ENCODE measurements at regions not wholly inside any gene's neighbourhood (a gene's known extent, or its start where the extent isn't known, plus 50 kb on each side); places are given as distances from the start of the nearest gene placed in this dataset.

DNA sequence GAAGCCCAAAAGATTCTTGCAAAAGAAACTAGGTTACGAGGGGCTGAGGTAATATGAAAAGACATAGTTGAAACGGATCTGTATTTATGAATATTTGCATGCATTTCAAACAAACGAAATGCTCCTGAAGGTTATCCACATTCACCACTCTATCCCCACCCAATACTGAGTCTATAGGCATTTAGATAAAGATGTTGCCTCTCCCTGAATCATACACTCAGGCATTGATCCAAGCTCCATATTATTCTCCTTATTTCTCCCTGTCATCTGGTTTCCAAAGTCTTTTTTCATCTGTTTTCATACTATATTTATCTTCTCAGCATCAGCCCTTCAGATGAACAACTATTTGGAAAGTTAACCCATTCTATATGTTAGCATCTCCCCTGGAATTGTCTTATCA, 492.5 kb upstream of the TGFBR2 start:
- Mint-ChIP-seq H3K36me3 (no peaks in the 10 kb centered on the region), H3K27me3 (ENCODE audit: low read depth in 3 of 3) (peaks cover 0 to 1% (median 1%) of the 10 kb centered on the region in 3 donors), H3K4me1 (peaks cover 11% of the 10 kb centered on the region), H3K9me3 (no peaks in the 10 kb centered on the region), H3K27ac (no peak overlapping the region), H3K4me3 (no peak overlapping the region)
- Histone ChIP-seq H3K27ac (ENCODE audit: low read depth in 1 of 2, low read length in 2 of 2) (no peak overlapping the region), H3K4me2 (replicated peaks; ENCODE audit: extremely low read depth, low read length, poor library complexity, severe bottlenecking) (no peak overlapping the region), H3K27me3 (ENCODE audit: control insufficient read depth in 2 of 2, insufficient read depth in 2 of 2, low read length in 2 of 2) (no peaks in the 10 kb centered on the region), H4K20me1 (ENCODE audit: insufficient read depth, low read length) (no peaks in the 10 kb centered on the region), H3K4me1 (ENCODE audit: control insufficient read depth in 1 of 2, insufficient read depth in 2 of 2, low read length in 2 of 2) (no peaks in the 10 kb centered on the region), H3K9ac (ENCODE audit: insufficient read depth, low read length, poor library complexity, severe bottlenecking) (no peak overlapping the region), H2AFZ (ENCODE audit: insufficient read depth, low read depth, low read length, poor library complexity, severe bottlenecking) (no peak overlapping the region), H3K4me3 (replicated peaks in 1 of 3; ENCODE audit: low read depth in 2 of 3, low read length in 3 of 3) (no peak overlapping the region), H3K36me3 (replicated peaks in 1 of 2; ENCODE audit: control insufficient read depth in 1 of 2, insufficient read depth in 2 of 2, low read length in 2 of 2) (no peaks in the 10 kb centered on the region), H3K79me2 (ENCODE audit: insufficient read depth, low read length) (no peaks in the 10 kb centered on the region), H3K9me3 (replicated peaks in 1 of 2; ENCODE audit: control insufficient read depth in 1 of 2, insufficient read depth in 1 of 2, low read length in 2 of 2) (no peaks in the 10 kb centered on the region)
- no CpG with 5 or more reads among the region's 3 CpGs for WGBS (ENCODE audit: insufficient coverage)
- no peak for TF ChIP-seq CTCF (IDR thresholded peaks at IDR 0.05)
- no peak for DNase-seq
- intact Hi-C loops (cut with micrococcal nuclease), result loop anchor here in 1 of 2 donors (10.0 kb wide), 1 partner anchor 81 kb away; no protein-coding TSS in a partner anchor

GRCh38 chr3:30114918-30115317, 491.5 kb upstream of the TGFBR2 start:
- intact Hi-C loops (cut with micrococcal nuclease), result loop anchor here in 1 of 2 donors (10.0 kb wide), 1 partner anchor 80 kb away; no protein-coding TSS in a partner anchor
- WGBS (ENCODE audit: insufficient coverage), result no CpG with 5 or more reads among the region's 2 CpGs
- no peaks in the 10 kb centered on the region for H3K4me1 ChIP-seq (ENCODE audit: control insufficient read depth in 1 of 2, insufficient read depth in 2 of 2, low read length in 2 of 2)
- no peaks in the 10 kb centered on the region for H4K20me1 ChIP-seq (ENCODE audit: insufficient read depth, low read length)
- H3K9me3 ChIP-seq (replicated peaks in 1 of 2; ENCODE audit: control insufficient read depth in 1 of 2, insufficient read depth in 1 of 2, low read length in 2 of 2), result no peaks in the 10 kb centered on the region
- no peak overlapping the region for H3K27ac ChIP-seq (ENCODE audit: low read depth in 1 of 2, low read length in 2 of 2)
- H3K4me1 Mint-ChIP-seq, result peaks cover 11% of the 10 kb centered on the region
- no peak for DNase-seq
- no peak overlapping the region for H3K9ac ChIP-seq (ENCODE audit: insufficient read depth, low read length, poor library complexity, severe bottlenecking)
- H2AFZ ChIP-seq (ENCODE audit: insufficient read depth, low read depth, low read length, poor library complexity, severe bottlenecking), result no peak overlapping the region
- H3K27me3 Mint-ChIP-seq (ENCODE audit: low read depth in 3 of 3), result peaks cover 0 to 3% (median 1%) of the 10 kb centered on the region in 3 donors
- H3K79me2 ChIP-seq (ENCODE audit: insufficient read depth, low read length), result no peaks in the 10 kb centered on the region
- no peaks in the 10 kb centered on the region for H3K36me3 Mint-ChIP-seq
- H3K9me3 Mint-ChIP-seq, result peaks cover 0 to 1% (median 0%) of the 10 kb centered on the region in 7 donors
- no peak overlapping the region for H3K4me3 Mint-ChIP-seq
- H3K36me3 ChIP-seq (replicated peaks in 1 of 2; ENCODE audit: control insufficient read depth in 1 of 2, insufficient read depth in 2 of 2, low read length in 2 of 2), result no peaks in the 10 kb centered on the region
- no peak overlapping the region for H3K27ac Mint-ChIP-seq
- no peak overlapping the region for H3K4me2 ChIP-seq (replicated peaks; ENCODE audit: extremely low read depth, low read length, poor library complexity, severe bottlenecking)
- no peaks in the 10 kb centered on the region for H3K27me3 ChIP-seq (ENCODE audit: control insufficient read depth in 2 of 2, insufficient read depth in 2 of 2, low read length in 2 of 2)
- H3K4me3 ChIP-seq (replicated peaks in 1 of 3; ENCODE audit: low read depth in 2 of 3, low read length in 3 of 3), result no peak overlapping the region
- TF ChIP-seq CTCF (IDR thresholded peaks at IDR 0.05), result no peak

All from CD14-positive monocyte (primary cell).